Skeletal muscle cell (primary cell): ENCODE measurements at regions not wholly inside any gene's neighbourhood (a gene's known extent, or its start where the extent isn't known, plus 50 kb on each side); places are given as distances from the start of the nearest gene placed in this dataset.

Experiments used
- DNase-seq: peaks from one replicate; pipeline ENCODE4 v3.0.0-alpha.2; 2010; ENCODE audit warnings: low read depth
- H3K4me3 ChIP-seq: 2 replicates; pipeline ENCODE4 v1.5.1; 2011; ENCODE audit warnings: low read depth, mild to moderate bottlenecking, control low read depth, low read length, moderate library complexity

DNA sequence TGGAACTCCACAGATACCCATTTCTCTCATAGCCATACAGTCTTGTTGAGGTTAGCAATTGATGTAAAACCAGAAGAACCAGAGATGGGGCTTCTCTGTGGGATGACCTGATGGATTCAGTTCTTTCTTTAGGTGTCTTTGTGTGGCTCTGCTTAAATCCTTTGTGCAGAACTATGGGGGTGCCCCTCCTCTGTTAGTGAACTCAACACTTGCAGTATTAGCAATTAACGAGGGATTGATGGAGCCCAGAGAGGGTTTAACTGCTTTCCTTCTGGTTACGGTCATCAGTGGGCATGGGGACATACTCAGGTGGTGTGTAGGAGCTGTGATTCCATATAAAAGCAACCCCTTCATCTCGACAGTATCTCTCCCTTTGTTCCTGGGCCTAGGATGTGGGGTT lies 406.8 kb upstream of the FAM98A start:
- DNase-seq = no peak

DNA sequence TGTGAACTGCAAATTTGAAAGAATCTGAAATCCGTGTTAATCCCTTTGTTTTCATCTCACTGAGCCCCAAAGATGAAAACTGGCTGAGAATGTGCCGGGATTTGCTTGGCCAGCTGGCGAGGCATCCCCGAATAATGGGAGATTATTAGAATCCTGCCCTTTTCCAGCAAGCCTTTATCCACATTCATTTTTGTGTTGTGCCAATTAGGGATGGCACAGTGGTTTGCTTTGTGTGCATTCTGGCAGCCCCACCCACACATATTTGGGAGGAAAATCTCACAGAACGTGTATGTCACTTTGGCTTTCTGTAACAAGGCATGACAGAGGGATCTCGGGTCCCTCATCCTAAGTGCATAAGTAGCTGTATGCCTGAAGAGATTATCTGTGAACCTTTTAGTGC lies 405.8 kb upstream of the FAM98A start:
- no peak overlapping the region for H3K4me3 ChIP-seq
- DNase-seq = no peak

More for the DNA sequence above, 406.8 kb upstream of the FAM98A start:
- H3K4me3 ChIP-seq = no peak overlapping the region

DNA sequence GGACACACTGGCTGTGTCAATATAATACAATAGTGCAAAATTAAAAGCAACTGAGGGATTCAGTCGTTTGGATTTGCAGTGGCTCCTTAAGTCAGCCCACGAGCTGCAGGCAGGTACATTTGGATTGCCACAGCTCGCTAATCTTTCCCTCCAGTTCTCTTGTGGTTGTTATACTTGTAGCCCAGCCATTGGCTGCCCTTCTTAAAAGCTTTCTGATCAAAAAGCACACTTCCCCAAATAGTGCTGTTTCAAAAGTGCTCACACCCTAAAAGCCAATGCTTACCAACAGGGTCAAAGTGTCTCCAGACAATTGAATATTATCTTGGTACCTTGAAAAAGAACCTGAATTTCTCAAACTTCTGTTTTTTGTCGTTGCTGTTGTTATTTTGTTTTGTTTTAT lies 404.7 kb upstream of the FAM98A start:
- H3K4me3 ChIP-seq = no peak overlapping the region
- no peak for DNase-seq

DNA sequence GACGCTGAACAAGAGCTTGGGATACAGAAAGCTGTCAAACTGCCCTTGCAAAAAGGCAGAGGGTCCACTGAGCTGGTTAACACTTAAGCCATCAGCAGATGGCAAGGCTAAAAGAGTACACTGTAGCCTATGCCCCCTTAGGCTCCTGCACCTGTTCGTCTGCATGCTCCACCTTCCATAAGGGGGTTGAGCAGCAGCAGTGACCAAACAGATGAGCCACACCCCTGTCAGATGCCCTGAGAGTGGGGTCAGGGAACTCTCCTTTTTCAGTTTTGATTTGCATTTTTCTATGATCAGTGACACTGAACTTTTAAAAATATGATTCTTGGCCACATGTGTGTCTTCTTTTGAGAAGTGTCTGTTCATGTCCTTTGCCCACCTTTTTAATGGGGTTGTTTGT lies 402.5 kb upstream of the FAM98A start:
- no peak overlapping the region for H3K4me3 ChIP-seq
- DNase-seq = no peak

DNA sequence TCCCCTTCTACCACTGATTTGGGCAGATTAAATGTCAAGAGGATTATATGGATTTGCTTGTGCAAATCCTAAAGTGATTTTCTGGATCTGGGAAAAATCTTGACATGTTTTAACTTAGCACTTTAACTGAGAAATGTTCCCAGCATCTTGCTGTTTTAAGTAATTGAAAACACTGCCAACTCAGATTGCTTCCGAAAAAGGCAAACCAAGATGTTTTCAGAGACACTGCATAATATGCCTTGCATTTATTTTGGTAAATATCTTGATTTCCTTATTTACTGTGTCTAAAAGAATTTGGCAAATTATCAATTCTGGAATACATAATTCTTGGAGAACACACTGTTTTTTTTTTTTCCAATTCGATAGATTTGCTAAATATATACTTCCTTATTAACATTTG lies 385.0 kb upstream of the FAM98A start:
- DNase-seq = no peak
- no peak overlapping the region for H3K4me3 ChIP-seq

DNA sequence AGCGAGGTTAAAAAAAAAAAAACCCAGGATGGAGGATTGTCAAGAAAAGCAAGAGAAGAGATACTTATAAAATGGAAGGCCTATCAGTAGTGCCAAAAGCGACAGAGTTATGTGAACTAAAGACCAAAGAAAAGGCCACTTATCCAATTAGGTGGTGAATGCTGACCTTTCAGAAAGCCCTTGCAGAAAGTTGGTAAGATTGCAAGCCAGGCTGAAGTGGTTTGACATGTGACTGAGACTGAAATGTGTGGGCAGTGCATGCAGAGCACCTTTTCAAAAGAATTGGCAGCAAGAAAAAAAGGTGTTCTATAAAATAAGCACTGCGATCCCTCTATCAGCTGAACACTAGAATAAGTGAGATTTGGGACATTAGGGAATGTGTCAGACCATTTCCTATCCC lies 379.4 kb upstream of the FAM98A start:
- DNase-seq = no peak
- H3K4me3 ChIP-seq = no peak overlapping the region

DNA sequence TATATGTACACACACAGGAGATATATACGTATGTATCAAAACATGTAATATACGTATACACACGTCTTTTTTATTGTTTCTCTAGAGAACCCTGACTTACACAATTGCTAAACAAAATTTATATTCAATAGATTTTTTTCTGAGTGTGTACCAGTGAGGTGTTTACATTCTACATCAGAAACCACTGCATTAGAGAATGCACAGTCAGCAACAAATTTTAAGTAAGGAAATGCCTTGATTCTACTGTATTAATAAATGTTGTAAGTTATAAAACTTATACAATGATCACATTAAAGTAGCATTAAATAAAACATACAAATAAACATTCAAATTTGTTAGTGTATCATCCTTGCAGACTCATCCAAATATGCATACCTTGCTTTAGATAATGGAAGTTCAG lies 376.4 kb upstream of the FAM98A start:
- DNase-seq = no peak
- no peak overlapping the region for H3K4me3 ChIP-seq

DNA sequence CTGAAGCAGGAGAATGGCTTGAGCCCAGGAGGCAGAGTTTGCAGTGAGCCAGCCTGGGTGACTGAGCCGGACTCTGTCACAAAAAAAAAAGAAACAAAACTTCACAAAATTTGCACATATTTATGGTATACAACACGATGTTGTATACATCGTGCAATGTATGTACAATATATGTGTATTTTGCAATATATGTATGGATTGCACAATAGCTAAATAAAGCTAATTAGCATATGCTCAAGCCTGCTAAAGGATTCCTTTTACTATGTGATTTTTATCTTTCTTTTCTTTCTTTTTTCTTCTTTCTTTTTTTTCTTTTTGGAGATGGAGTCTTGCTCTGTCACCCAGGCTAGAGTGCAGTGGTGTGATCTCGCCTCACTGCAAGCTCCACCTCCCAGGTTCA lies 368.0 kb upstream of the FAM98A start:
- no peak overlapping the region for H3K4me3 ChIP-seq
- no peak for DNase-seq

DNA sequence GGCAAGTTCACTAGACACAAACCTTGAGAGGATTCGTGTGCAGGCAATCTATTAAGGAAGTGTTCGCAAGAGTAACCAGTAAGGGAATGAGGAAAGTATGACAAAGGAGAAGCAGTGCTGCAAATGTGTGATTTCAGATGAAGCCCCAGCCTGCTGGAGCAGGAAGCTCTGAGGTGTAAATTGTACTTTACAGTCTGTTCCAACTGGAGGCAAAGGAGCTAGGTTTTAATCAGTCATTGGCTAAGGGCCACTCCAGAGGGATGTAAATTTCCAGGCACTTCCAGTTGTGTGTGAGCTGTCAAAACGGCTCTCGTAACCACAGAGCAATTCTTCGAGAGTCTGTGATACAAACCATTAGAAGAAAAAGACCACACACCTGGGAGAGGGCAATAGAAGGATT lies 359.5 kb upstream of the FAM98A start:
- H3K4me3 ChIP-seq = no peak overlapping the region
- no peak for DNase-seq

DNA sequence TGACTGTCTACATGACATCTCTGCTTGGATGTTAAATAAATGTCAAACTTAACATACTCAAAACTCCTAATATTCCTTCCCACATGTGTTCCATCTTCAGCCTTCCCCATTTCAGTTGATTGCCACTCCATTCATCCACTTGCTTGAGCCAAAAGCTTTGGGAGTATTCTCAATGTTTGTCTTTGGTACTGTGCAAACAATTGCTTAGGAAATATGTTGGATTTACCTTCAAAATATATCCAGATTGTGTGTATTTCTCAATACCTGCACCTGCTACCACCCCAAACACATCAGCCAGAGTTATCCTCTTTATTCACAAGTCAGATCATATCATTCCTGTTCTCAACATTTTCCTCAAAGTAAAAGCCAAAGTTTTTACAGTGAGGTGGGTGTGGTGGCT lies 350.3 kb upstream of the FAM98A start:
- H3K4me3 ChIP-seq = no peak overlapping the region
- DNase-seq = no peak

DNA sequence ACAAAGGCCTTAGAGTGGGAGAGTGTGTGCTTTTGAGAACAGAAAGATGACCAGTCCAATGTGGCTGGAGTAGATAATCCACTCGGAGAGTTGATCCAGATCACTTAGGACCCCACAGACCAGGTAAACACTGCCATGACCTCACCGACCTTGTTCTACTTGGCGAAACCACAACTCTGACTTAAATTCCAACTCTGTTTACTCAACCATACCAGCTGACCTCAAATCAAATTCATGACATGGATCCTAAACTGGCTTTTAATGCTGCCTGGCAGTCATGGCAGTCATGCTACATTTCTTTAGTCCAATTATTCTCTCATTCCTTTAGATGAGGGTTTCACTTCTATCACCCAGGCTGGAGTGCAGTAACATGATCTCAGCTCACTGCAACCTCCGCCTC lies 347.1 kb upstream of the FAM98A start:
- no peak overlapping the region for H3K4me3 ChIP-seq
- no peak for DNase-seq

DNA sequence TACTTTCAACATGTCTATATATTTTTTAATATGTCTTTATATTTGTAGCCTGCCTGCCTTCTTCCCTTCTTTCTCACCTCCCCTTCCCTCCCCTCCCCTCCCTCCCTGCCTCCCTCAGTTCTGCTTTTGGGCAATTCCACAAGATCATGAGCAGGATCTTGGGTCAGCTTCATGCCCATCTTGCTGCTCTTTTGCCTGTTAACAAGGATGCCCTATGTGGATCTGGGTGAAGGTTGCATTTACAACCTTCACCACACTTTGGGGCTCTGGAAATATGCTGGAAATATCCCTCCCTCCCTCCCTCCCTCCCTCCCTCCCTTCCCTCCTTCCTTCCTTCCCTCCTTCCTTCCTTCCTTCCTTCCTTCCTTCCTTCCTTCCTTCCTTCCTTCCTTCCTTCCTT lies 334.1 kb upstream of the FAM98A start:
- H3K4me3 ChIP-seq = no peak overlapping the region

DNA sequence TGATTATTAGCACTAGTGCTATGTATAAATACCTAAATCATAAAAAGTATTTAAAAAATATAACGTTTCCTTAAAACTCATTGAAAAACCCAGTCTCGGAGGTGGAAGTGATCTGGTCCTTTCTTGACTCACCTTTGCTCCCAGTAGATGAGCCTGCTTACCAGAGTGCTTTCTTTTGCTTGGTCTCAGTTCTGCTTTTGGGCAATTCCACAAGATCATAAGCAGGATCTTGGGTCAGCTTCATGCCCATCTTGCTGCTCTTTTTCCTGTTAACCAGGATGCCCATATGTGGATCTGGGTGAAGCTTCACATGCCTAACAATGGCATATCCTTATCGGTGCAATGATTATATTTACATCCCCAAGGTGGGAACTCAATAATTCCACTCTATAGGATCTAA lies 332.1 kb upstream of the FAM98A start:
- DNase-seq = no peak
- H3K4me3 ChIP-seq = no peak overlapping the region

More for the DNA sequence above, 334.1 kb upstream of the FAM98A start:
- DNase-seq = no peak

DNA sequence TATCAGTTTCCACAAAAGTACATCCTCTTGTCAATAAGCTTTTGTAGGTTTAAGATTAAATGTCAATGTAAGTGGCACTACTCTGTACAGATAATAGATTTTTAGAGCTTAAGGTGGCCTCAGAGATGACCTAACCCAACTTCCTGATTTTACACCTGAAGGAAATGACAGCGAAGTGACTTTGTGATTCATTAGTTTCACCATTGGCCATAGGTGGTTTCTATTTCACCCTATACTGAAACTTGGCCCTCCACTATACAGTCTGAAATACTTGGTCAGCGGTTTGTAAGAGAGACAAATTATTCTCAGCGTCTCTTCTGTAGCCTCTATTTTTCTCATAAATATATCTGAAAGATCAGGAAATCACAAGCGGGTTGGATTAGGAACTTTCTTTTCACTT lies 330.4 kb upstream of the FAM98A start:
- no peak for DNase-seq
- no peak overlapping the region for H3K4me3 ChIP-seq

DNA sequence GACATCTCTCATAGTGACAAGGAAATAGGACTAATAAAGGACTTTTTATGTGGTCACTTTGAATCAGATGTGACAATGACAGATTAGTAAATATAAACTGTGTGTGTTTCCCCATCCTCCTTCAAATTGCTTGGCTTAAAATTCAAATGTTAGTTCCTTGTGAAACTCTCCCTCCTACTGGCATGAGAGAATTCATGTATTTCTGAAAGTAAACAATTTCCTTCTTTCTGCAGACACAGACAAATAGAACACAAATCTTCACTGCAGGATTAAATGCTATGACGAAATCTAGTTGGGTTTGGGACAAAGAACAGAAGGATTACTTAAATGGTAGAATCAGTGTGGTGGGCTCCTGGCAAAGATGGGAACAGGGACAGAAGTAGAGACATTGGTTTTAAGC lies 328.7 kb upstream of the FAM98A start:
- no peak for DNase-seq
- H3K4me3 ChIP-seq = no peak overlapping the region

DNA sequence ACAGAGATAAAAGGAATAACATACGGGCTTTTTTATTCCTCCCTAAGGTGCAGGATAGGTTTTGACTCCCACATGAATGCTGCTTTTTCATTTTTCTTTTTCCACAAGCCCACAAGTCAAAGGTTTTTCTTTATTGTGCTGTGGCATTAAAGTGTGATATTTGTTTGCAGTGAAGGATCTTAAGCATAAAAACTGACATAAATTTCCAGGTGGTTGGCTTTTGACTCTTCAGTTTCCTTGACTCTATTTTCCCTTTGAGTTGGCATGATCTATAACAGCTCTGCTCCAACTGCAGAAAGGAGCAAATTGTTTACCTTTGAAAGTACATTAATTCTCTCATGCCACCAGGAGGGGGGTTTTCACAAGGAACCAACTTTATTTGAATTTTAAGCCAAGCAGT lies 326.2 kb upstream of the FAM98A start:
- H3K4me3 ChIP-seq = no peak overlapping the region
- no peak for DNase-seq

DNA sequence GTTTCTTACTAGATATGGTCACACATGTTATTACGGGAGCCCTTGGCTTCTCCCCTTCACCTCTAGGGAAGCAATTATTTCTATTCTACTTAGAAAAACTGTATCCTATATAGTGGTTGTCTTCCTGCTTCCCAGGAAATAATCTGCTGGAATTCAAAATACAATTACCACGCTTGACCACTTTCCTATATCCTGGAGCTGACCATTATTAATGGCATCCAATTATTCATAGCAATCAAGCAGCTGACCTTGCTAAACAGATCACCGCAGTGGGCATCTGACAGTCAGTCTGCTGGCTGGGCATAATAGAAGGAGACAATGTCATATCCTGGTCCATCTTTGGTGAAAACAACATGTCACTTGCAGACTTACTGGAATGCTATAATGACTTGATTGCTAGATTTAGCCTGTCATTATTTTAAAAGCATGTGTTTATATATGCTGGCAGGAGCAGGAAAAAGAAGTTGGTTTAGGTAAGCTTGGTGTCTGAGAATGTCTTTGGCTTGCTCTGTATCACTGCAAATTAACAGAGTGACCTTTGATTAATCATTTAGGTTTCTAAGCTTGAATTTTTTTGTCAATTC lies 325.6 kb upstream of the FAM98A start:
- no peak overlapping the region for H3K4me3 ChIP-seq
- no peak for DNase-seq

DNA sequence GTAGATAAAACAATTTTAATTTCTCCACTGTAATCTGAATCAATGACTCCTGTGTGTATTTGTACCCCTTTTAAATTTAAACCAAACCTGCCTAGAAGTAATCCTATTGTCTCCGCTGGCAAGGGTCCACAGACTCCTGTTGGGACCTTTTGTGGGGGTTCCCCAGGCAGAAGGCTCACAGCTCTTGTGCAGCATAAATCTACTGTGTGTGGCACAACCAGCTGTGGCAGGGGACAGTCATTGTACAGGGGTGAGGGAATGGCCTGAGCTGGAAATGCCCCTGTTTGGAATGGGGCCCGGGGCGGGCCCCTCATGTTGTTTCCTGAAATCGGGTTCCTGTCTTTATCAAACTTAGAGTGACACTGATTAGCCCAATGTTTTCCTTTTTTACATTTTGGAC lies 318.2 kb upstream of the FAM98A start:
- no peak for DNase-seq
- no peak overlapping the region for H3K4me3 ChIP-seq

DNA sequence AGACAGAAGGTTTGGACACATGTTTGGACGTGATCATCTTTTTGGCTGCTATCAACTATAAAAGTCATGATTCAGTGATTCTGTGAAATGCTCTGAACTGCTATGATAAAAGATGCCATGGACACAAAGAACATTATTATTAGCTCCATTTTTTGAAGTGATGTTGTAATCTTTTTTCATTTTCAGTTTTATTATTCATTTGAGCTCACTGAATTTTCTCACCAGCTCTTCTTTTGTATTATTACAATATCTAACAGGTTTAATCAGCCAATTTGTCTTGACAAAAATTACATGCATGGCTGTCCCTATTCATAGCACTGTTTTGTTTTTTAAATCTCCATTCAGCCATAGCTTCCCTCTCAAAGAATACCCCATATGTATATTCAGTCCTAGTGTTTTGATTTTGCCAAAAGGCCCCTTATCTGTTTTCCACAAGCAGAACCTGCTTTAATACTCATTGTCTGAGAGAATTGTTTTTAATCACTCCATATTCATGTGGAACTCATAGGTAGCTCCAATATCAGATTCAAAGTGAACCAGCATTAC lies 314.0 kb upstream of the FAM98A start:
- no peak overlapping the region for H3K4me3 ChIP-seq
- no peak for DNase-seq

DNA sequence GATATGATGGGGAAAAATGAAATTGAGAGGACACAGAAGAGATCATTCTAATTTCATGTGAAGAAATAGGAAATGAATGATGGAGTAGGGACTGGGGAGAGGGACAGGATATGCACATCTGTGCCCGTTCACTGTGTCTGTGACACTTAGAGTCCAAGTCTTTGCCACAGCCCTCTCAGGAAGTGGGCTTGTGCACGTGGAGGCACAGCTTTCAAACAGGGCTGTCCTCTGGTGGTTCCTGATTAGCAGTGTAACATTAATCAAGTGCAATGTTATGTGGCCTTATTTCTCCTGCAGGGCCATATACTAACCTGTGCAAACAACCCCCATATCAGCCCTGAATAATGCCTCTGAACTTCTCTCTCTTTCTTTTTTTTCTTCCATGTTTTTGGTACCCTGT lies 312.2 kb upstream of the FAM98A start:
- no peak for DNase-seq
- H3K4me3 ChIP-seq = no peak overlapping the region

DNA sequence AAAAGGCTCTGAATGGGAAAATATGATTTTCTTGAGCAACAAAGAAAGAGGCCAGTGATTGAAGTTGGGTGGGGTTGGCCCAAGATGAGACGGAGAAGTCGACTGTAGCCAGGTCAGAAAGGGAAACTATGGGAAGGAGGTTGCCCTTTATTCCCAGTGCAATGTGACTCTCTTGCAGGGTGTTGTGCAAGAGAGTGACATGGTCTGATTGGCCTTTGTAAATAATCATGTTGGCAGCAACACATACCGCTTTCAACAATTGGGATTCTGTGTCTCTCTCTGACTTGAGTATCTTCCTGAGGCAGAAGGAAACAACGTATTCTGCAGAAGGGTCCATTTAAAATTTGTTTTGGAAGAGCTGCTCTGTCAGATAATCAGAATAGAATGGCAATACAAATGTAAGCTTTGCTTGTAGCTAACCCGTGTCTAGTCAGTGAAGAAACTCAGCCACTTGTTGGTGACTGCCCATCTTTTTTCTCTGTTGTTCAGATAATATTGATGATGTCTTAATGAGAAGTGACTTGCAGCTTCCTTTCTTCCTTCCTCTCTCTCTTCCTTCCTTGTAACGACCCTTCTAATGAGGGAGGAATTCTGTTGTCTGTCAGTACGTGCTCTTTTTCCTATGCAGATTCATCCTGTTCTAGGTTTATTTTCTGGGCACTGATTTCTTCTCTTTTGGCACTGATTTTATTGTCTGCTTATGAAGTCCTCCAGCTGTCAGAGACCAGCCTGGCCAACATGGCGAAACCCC lies 311.0 kb upstream of the FAM98A start:
- DNase-seq = no peak
- no peak overlapping the region for H3K4me3 ChIP-seq
